ENCODE measurements at regions not wholly inside any gene's neighbourhood (a gene's known extent, or its start where the extent isn't known, plus 50 kb on each side); places are given as distances from the start of the nearest gene placed in this dataset.

DNA sequence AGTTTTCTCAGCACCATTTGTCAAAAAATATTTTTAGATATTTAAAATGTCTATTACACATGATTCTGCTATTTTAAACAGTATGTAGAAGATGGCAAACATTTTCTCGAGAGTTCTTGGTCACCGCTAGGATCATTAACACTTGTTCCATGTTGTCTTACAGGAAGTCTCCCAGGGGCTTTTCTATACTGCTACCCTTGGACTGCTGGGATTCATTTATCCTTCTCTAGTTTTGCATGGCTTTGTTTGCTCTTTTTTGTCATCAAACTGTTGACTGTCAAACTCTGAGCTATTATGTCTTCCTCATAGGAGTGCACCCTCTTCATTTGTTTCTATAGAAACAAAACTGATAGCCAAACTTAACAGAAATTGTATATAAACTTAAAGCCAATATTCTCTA lies 184.9 kb downstream of the CDCA7 start:
- H3K27me3 Mint-ChIP-seq (ENCODE audit: unreplicated experiment): peaks cover 2% of the 10 kb centered on the region
- no peaks in the 10 kb centered on the region for H3K36me3 Mint-ChIP-seq (ENCODE audit: low read depth, unreplicated experiment)
- H3K27ac Mint-ChIP-seq (ENCODE audit: unreplicated experiment): no peak overlapping the region
- TF ChIP-seq, protein P1, sequence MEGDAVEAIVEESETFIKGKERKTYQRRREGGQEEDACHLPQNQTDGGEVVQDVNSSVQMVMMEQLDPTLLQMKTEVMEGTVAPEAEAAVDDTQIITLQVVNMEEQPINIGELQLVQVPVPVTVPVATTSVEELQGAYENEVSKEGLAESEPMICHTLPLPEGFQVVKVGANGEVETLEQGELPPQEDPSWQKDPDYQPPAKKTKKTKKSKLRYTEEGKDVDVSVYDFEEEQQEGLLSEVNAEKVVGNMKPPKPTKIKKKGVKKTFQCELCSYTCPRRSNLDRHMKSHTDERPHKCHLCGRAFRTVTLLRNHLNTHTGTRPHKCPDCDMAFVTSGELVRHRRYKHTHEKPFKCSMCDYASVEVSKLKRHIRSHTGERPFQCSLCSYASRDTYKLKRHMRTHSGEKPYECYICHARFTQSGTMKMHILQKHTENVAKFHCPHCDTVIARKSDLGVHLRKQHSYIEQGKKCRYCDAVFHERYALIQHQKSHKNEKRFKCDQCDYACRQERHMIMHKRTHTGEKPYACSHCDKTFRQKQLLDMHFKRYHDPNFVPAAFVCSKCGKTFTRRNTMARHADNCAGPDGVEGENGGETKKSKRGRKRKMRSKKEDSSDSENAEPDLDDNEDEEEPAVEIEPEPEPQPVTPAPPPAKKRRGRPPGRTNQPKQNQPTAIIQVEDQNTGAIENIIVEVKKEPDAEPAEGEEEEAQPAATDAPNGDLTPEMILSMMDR (IDR thresholded peaks at IDR 0.05; ENCODE audit: unreplicated experiment): no peak
- no peak for DNase-seq (ENCODE audit: low spot score)
- no peak overlapping the region for H3K4me3 Mint-ChIP-seq (ENCODE audit: unreplicated experiment)
- H3K4me1 Mint-ChIP-seq (ENCODE audit: unreplicated experiment): no peaks in the 10 kb centered on the region
- H3K9me3 Mint-ChIP-seq (ENCODE audit: unreplicated experiment): no peaks in the 10 kb centered on the region

DNA sequence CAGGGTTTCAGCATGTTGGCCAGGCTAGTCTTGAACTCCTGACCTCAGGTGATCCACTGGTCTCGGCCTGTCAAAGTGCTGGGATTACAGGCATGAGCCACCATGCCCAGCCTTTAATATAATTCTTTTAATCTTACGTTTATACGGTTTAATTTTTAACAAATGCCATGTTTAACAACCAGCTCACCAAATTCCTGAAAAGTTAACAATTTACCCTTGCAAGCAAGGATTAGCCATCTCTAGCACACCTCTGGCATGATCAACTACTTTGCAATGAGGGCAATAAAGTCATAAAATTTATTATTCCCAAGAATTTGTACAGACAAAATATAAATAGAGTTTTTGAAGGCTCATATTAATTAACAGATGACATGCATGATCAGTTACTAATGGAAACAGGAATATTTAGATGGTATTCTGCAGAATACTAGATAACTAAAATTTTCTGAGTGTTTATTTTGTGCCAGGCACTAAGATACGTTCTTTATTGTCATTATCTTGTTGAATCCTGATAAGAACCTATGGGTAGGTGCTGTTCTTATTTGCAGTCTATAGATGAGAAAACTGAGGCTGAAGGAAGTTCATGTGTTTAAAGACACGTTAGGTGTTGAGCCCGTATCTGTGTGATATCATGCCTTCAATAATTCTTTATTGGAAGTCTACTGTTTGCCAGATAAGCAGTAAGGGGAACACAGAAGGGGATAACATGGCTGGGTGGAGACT lies 190.1 kb downstream of the CDCA7 start:
- H3K27me3 Mint-ChIP-seq (ENCODE audit: unreplicated experiment): peaks cover 3% of the 10 kb centered on the region
- H3K36me3 Mint-ChIP-seq (ENCODE audit: low read depth, unreplicated experiment): no peaks in the 10 kb centered on the region
- H3K4me3 Mint-ChIP-seq (ENCODE audit: unreplicated experiment): no peak overlapping the region
- no peak for DNase-seq (ENCODE audit: low spot score)
- H3K9me3 Mint-ChIP-seq (ENCODE audit: unreplicated experiment): no peaks in the 10 kb centered on the region
- TF ChIP-seq, protein P1 (IDR thresholded peaks at IDR 0.05; ENCODE audit: unreplicated experiment): no peak
- no peak overlapping the region for H3K27ac Mint-ChIP-seq (ENCODE audit: unreplicated experiment)
- H3K4me1 Mint-ChIP-seq (ENCODE audit: unreplicated experiment): peaks cover 13% of the 10 kb centered on the region

DNA sequence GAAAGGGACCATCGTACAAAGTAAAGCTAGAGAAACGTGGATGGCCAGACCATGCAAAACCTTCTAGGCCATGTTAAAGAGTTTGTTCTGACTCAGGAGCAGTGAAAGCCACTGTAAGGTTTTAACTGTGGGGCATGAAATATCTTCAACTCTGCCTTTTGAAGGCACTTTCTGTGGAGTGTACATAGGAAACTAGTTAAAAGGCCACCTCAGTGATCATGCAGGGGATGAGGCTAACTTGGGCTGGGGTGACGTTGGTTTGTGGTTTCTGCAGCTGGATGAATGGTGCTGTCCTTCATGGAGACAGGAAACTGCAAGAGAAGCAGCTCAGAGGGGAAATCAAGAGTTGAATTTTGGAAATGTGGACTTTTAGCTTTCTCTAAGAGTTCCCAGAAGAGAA lies 190.7 kb downstream of the CDCA7 start:
- peaks cover 4% of the 10 kb centered on the region for H3K27me3 Mint-ChIP-seq (ENCODE audit: unreplicated experiment)
- no peaks in the 10 kb centered on the region for H3K9me3 Mint-ChIP-seq (ENCODE audit: unreplicated experiment)
- H3K36me3 Mint-ChIP-seq (ENCODE audit: low read depth, unreplicated experiment): no peaks in the 10 kb centered on the region
- no peak for DNase-seq (ENCODE audit: low spot score)
- TF ChIP-seq, protein P1 (IDR thresholded peaks at IDR 0.05; ENCODE audit: unreplicated experiment): no peak
- H3K4me1 Mint-ChIP-seq (ENCODE audit: unreplicated experiment): peaks cover 13% of the 10 kb centered on the region
- no peak overlapping the region for H3K4me3 Mint-ChIP-seq (ENCODE audit: unreplicated experiment)
- H3K27ac Mint-ChIP-seq (ENCODE audit: unreplicated experiment): no peak overlapping the region

DNA sequence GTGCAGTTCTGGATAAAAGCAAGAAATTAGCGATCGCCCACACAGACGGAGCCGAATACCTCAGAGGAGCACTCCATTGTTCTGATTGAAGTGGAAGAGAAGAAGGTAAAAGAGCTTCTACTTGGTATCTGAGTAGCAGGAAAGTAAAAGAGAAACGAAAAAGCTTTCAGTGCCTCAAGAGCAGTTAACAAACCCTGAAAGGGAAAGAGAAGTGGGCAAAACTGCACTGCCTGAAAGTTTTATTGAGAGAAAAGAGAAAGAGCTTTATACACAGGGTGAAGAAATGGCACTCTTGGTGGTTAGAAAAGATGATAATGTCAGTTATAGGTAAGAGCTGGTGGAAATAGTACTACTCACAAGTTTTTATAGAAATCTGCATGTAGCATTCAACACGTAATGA lies 192.8 kb downstream of the CDCA7 start:
- Mint-ChIP-seq H3K4me1 (ENCODE audit: unreplicated experiment) (peaks cover 13% of the 10 kb centered on the region), H3K27ac (ENCODE audit: unreplicated experiment) (no peak overlapping the region), H3K27me3 (ENCODE audit: unreplicated experiment) (peaks cover 4% of the 10 kb centered on the region), H3K9me3 (ENCODE audit: unreplicated experiment) (no peaks in the 10 kb centered on the region), H3K4me3 (ENCODE audit: unreplicated experiment) (no peak overlapping the region), H3K36me3 (ENCODE audit: low read depth, unreplicated experiment) (no peaks in the 10 kb centered on the region)
- TF ChIP-seq, protein P1 (IDR thresholded peaks at IDR 0.05; ENCODE audit: unreplicated experiment): no peak
- DNase-seq (ENCODE audit: low spot score): no peak

DNA sequence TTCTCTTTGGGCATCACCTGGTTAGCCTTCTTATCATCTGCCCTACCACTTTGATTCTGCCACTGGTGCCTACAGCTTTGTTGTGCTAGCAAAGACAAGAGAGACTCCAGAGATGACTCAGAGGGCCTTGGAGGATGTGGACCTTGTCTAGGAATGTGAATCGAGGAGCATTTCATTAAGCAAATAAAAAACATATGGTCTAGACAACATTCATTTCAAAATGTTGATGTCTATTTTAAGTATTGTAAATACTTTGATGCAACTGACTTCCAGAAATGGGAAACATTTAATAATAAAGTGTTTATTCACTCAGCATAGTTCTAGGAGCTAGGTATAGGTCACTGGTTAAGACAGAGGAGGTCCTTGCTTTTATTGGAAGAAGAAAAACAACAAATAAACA lies 195.5 kb downstream of the CDCA7 start:
- no peak overlapping the region for H3K4me3 Mint-ChIP-seq (ENCODE audit: unreplicated experiment)
- TF ChIP-seq, protein P1 (IDR thresholded peaks at IDR 0.05; ENCODE audit: unreplicated experiment): no peak
- H3K36me3 Mint-ChIP-seq (ENCODE audit: low read depth, unreplicated experiment): no peaks in the 10 kb centered on the region
- H3K9me3 Mint-ChIP-seq (ENCODE audit: unreplicated experiment): no peaks in the 10 kb centered on the region
- H3K27ac Mint-ChIP-seq (ENCODE audit: unreplicated experiment): no peak overlapping the region
- peaks cover 2% of the 10 kb centered on the region for H3K27me3 Mint-ChIP-seq (ENCODE audit: unreplicated experiment)
- peaks cover 10% of the 10 kb centered on the region for H3K4me1 Mint-ChIP-seq (ENCODE audit: unreplicated experiment)
- no peak for DNase-seq (ENCODE audit: low spot score)

Measured in endothelial cell (in vitro differentiated cells).